Left hindlimb (tissue), 1 donor: ENCODE measurements at regions not wholly inside any gene's neighbourhood (a gene's known extent, or its start where the extent isn't known, plus 50 kb on each side); places are given as distances from the start of the nearest gene placed in this dataset.

Source experiments
- DNase-seq: peaks from one replicate; pipeline ENCODE4 v3.0.0-alpha.2; 2018

DNA sequence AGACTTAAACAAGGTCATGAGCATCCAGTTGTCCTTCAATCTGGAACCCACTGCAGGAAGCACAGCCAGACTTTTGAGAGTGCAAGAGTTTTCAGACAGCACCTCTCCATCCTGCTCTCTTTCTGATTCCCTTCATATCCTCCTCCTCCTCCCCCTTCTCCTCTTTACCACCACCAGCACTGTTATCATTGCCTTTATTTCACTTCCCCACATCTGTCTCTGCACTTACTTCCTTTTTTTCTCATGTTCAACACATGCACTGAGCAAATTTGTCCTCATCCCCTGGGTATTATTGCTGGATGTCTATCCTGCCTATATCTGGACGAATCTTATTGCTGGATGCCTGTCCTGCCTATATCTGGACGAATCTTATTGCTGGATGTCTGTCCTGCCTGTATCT lies 554.8 kb downstream of the DHX35 start:
- no peak for DNase-seq

DNA sequence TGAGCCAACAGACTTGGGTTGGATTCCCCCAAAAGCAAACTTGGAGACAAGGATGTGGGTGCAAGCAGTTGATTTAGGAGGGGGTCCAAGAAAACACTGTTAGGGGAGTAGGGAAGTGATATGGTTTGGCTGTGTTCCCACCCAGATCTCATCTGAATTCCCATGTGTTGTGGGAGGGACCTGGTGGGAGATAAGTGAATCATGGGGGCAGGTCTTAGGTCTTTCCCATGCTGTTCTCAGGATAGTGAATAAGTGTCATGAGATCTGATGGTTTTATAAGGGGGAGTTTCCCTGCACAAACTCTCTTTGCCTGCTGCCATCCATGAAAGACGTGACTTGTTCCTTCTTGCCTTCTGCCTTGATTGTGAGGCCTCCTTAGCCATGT lies 542.6 kb downstream of the DHX35 start:
- DNase-seq, result no peak

GRCh38 chr20:39503902-39504709 lies 542.0 kb downstream of the DHX35 start:
- DNase-seq, result no peak

DNA sequence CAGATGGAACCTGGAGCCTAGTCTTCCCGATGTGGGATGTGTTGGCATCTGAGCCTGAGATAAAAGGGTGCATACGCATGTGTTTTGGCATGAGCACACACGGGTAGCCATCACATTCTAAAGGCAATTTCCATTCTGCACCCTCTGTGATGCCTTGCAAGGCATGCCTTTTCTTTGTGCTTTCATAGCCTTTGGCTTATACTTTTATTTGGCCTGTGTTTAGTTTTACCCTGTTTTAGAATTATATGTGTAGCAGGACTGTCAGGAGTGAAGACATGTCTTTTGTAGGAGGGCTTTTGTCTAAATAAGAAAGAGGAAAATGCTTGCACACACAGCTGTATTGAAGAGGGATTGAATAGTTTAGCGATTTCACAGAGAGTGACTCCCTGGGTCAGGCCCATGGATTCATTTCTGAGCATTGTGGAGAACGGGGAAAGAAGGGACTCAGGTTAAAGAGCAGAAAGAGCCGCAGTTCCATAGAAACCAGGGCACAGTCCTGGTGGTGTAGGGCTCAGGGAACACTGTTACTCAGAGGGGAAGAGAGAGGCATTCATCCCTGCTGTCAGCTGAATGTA lies 530.2 kb downstream of the DHX35 start:
- DNase-seq, result no peak

DNA sequence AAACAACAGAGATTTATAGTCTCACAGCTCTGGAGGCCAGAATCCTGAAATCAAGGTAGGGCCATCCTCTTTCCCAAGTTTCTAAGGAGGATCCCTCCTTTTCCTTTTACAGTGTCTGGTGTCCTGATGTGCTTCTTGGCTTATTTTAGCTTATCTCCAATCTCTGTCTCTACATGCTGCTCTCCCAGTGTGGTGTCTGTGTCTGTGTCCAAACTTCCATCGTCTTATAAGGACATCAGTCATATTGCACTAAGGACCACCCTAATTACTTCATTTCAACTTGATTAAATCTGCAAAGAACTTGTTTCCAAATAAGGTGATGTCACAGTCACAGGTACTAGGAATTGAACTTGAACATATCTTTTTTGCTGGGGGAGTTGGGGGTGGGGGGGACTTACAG lies 529.6 kb downstream of the DHX35 start:
- DNase-seq, result no peak

- DNase-seq, result peak; percentile 50
These were observed 527.9 kb downstream of the DHX35 start for GRCh38 chr20:39489986-39490560.

DNA sequence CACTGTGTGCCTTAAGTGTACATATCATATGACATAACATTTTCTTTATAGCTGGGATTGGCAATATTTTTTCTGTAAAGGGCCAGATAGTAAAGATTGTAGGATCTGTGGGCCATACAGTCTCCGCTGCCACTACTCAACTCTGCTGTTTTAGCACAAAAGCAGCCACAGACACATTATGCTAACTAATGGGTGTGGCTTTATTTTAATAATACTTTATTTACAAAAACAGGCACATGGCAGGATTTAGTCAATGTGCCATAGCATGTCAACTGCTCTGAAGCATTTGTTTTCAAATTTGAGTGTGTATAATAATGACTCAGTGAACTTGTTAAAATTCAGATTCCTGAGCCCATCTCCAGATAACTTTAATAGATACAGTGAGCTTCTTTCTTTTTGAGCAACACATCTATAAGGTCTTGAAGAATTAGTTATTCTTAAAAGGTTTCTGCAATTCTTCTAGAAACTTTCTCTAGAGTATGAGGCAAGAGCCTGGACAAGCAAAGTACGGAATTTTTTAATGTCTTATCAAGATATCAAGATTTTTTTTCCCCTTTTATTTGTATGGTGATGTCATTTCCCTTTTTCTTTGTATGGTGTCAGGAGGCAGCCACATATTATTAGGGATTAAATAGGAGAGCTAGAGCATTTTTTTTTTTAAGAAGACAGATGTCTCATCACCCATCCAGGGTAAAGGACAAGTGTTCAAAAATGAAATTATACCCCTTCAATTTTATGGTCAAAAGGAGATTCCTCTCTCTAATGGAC lies 518.3 kb downstream of the DHX35 start:
- DNase-seq, result no peak

DNA sequence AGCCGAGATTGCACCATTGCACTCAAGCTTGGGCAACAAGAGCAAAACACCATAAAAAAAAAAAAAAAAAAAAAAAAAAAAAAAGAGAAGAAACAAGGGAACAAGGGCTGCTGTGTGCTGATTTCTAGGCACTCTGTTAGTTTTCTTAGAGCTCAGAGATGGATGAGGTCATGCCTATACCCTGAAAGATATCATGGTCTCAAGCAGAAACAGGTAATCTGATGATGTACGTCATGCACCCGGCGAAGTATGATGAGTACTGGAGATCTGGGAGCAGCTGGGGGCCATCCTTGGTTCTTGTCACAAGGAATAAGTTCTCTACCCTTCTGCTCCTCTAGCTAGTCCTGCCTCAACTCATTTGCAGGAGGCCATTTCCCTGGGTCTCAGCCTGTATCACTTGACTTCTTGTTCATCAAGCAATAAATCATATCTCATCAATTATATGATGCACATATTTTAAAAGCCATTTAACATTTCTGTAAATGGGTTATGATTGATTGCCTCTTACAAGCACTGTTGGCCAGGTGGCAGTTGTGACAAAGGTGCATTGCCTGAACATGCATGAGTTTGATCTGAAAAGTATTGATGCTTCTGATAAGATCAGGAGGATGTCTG lies 517.2 kb downstream of the DHX35 start:
- no peak for DNase-seq

DNA sequence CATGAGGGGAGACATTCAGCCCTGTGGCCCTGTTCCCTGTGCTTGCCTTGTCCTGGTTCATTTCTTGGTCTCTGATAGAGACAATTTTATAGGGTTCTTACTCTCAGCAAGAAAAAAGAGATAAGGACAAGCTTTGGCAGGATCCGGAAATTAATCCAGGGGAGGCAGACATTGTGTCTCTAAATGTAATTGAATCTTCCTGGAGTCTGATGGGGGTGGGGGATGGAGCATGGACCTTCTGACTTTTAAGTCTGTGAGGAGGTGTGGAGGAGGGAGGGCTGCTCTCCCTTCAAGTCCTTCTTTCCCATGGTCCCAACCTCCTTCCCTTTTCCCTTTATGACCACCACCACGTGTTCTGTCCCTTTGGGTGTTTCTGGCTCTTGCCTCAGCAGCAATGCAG lies 512.7 kb downstream of the DHX35 start:
- no peak for DNase-seq

- DNase-seq, result no peak
These were observed 511.4 kb downstream of the DHX35 start for GRCh38 chr20:39473536-39473935.

GRCh38 chr20:39468703-39469102 lies 506.6 kb downstream of the DHX35 start:
- no peak for DNase-seq

- no peak for DNase-seq
These were observed 502.1 kb downstream of the DHX35 start for GRCh38 chr20:39464238-39464637.

- no peak for DNase-seq
These were observed 500.3 kb downstream of the DHX35 start for GRCh38 chr20:39462416-39462945.

GRCh38 chr20:39458452-39458851 lies 496.3 kb downstream of the DHX35 start:
- no peak for DNase-seq

GRCh38 chr20:39453890-39454289 lies 491.7 kb downstream of the DHX35 start:
- DNase-seq, result no peak

DNA sequence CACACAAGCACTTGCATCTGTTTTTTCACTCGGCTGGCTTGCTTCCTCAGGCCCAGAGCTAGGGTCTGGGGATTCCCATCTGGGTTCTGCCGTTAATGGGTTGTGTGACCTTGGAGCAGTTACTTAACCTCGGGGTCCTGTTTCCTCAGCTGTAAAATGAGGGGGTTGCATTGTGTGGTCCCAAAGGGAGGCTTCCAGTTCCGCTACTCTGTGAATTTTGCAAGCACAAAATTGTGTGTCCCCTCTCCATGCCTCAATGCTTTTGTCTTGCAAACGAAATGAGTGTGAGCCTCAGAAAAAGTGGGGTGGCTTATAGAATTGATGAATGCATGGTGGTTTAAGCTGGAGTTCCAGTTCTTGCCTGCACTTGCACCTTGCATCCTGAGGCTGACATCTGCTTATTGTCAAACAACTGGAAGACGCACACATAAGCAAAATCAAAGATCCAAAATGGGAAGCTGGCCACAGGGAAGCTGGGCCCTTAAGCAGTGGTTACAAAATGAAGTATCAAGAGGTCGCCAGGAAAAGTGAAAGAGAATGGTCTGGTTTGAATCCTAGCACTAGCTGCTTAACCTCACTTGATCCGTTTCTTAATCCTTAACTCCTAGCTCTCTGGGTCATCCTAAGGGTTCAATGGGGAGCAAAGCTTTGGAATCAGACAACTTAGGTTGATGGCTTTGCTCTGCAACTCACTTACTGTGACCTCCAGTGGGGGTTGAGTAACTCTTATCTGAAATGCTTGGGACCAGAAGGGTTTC lies 490.6 kb downstream of the DHX35 start:
- no peak for DNase-seq

DNA sequence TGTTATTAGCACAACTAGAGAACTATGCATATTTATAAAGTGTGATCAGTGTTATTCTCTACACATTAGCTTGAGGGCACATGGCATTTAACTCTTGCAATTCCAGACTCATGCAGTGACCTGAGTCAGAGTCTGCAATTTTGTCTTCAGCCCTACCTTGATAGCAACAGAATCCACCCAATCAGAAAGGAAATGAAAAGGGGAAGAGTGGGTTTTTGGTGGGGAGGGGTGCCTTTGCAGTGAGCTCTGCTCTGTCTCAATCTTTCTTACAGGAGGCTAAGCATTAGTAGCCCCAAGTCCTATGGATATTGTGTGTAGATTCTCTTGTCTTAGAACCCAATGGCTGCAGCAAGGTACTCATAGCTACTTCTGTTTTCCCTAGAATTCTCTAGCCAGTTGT lies 489.2 kb downstream of the DHX35 start:
- DNase-seq, result no peak

DNA sequence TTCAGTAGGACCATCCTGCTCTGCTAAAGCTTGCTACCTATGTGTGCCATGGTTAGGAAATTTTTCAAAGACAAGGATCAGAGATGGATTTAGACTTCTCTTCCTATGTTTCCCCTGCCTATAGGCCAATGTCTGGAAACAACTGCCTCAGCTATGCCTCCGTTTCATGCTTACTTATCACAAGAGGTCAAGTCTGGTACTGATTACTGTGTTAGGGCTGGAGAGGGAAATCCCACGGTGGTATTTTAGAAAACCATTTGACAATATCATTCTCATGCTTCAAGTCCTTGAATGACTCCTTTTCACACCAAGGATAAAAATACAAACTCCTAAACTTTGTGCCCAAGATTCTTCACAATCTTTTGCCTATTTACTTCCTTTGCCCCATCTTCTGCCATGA lies 484.3 kb downstream of the DHX35 start:
- DNase-seq, result no peak

DNA sequence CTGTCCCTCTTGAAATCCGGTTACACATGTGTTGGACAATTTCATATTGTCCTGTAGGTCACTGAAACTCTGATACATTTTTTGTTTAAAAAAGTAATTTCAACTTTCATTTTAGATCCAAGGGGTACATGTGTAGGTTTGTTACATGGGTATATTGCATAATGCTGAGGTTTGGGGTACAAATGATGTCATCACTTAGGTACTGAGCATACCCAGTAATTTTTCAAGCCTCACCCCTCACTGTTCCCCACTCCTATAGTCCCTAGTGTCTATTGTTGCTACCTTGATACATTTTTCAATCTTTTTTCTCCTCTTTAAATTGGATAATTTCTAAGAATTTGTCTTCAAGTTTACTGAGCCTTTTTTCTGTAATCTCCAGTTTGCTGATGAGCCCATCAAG lies 483.0 kb downstream of the DHX35 start:
- no peak for DNase-seq

DNA sequence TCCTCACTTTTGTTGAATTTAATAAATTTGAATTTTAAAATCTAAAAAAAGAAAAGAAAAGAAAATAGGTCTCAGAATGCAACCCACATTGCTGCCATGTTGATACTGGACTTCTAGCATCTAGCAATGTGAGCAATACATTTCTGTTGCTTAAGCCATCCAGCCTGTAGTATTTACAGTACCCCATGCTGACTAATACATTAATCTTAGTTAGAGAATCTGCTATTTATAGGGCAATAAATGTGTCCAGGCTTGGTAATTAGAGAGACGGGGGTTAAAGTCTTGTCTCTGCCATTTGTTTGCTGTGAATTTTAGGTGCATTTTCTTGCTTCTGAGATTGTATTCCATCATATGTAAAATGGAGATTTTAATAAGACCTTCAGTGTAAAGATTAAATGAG lies 471.3 kb downstream of the DHX35 start:
- no peak for DNase-seq

DNA sequence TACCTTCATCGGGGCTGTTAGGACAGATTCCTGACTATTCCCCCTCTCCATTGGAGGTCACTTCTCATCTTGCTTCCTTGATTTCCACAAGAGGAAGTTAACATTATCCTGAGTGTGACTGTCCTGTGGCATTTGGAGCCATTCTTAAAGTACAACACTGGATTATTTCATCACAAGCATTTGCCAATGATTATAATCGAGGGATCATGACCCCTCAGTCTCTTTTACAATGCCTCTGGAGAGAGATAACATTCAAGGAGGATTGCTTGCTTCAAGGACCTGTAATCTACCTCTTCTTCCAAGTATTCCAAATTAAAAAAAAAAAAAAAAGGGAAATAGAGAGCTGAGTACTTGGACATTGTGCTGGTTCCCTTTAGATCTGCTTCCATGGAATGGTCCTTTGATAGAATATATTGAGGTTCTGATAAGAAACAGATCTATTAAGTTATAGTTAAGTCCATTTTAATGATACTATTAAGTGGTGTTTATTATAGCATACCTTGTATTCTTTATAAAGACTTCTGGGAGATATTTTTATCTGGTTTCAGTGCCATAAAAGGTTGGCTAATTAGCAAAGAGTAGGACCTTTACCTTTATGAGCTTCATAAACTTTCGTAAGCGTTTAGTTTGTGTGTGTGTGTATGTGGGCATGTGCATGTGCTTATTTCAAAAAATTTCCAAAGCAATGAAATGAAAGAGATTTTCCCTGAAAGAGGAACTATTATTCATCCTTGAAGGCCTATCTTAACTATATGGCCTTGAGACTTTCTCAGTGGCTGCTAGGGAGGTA lies 469.1 kb downstream of the DHX35 start:
- DNase-seq, result no peak
